ENCODE measurements at regions not wholly inside any gene's neighbourhood (a gene's known extent, or its start where the extent isn't known, plus 50 kb on each side); places are given as distances from the start of the nearest gene placed in this dataset.
"Not testable (repeated sequence)": the region's sequence is repeated elsewhere in the genome, so short reads cannot be mapped to it uniquely, and the experiment has no call there.

DNA sequence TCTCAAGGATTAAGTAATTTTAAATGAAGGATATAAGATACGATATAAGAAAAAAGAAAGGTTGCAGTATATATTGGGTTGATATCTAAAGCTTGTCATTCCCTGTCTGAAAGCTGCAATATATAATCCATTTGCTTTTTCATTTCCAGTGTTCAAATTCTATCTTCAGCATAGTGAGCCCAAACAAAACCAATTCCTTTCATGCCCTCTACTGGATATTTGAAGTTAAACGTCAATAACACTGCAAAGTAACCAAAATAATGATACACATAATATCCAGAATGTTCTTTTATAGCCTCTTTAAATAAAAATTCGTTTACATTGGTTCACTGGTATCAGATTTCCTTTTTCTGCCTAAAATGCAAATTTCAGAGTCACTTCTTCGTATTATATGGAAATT lies 64.5 kb upstream of the DAAM1 start:
- no peak for DNase-seq

DNA sequence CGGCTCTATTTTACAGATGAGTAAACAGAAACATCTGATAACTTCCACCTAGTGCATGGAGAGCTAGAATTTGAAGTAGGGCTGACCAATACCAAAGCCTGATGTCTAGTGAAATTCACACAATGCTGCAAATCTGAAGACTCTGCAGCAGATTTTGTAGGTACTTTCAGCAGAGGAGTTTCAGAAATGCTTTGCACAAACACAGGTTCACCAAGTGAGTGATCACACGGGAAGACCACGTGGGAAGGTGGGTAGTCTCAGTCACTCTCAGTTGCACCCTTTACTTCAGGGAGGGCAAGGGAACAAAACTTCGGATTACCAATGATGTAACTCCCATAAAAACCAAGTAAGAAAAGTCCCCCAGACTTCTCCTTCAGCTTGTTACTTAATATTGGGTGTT lies 63.3 kb upstream of the DAAM1 start:
- DNase-seq: no peak

- peak in 3 of 5 experiments; percentile 6 to 52 (median 26) for DNase-seq
Measured at GRCh38 chr14:59126714-59127436, 61.6 kb upstream of the DAAM1 start.

GRCh38 chr14:59127437-59127732 lies 61.1 kb upstream of the DAAM1 start:
- DNase-seq: no peak

DNA sequence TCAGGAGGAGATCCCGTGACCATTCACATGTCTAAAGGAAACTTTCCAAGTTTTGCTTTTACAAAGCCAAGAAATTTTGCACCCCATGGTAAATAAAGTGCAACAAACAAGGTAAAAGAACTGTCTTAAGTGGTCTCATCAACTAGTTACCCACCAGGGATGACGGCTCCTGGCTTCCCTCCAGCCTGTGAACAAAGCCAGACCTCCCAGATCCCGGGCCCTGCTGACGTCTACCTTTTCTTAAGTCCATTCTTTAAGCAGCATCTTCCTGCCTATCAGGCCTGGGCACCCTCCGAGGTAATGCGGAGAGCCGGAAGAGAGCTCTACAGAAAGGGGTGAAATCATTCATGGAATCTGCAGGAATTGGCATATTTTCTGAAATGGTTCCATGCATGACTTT lies 58.0 kb upstream of the DAAM1 start:
- no peak for DNase-seq

GRCh38 chr14:59131938-59132795 lies 56.3 kb upstream of the DAAM1 start:
- DNase-seq: no peak

DNA sequence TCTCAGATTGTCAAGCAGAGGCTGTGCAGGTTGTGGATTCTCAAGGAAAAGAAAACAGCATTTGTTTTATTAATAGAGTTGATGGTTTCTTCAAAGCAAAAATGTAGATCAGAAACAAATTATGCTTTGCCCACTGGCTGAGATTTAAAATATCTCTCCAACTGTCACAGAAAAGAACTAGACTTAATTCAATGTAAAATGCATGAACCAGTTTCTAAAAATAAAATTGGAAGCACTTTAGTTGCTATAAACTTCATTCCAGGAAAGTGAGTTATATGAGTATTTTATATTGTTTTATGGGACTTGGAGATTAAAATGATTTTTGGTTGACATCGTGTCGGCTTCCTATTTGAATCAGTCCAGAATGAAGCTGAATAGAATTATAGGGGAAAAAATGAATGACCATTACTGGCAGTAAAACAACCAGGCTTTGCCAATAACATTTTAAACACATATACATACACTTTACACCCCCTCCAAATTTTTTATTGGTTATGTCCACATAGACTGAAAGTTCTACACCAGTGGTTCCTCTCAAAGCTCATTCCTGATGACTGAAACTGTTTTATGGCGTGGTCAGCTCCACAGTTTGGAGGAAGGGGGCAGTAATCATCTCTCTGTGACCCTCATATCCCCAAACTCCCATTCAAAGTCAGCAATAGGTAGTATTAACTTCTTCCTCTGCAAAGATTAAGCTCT lies 55.5 kb upstream of the DAAM1 start:
- DNase-seq: no peak

DNA sequence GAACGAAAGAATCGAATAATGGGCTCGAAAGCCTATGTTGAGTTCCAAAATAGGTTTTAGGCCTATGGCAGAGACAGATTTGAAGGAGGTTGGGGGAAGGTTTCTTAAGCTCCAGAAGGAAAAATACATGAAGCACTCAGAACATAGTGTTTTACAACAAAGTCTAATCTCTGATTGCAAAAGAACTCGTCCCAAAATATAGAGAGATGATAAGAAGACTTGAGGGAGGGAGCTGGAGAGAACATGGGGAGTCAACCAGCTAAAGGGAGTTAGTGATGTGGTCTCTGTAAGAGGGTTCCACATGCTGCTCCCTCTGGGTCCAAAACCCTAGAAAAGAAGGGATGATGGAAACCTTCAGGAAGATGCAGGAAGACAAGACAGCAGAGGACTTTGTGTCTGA lies 54.8 kb upstream of the DAAM1 start:
- no peak for DNase-seq

GRCh38 chr14:59134307-59134706 lies 54.2 kb upstream of the DAAM1 start:
- DNase-seq: no peak

DNA sequence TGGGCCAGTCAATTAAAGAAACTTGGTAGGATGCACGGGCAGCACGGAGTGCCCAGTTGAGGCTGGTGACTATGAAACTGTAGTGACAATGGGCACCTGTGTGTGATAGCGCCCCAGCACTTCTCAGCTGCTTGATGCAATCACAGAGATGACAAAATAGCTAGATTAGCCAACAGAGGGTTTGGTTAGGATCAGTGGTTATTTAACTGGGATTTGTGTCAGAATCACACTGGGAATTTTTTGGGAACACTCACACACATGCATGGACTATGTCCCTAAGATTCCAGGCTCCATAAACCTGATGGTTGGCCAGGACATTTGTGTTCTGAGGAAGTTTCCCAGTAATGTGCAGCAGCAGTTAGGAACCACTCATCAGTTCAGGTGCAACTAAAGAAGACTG lies 51.2 kb upstream of the DAAM1 start:
- no peak for DNase-seq

GRCh38 chr14:59138576-59138975 lies 49.9 kb upstream of the DAAM1 start:
- DNase-seq: not testable (repeated sequence)

Data from T-helper 2 cell (primary cell).